Loucy (cell line): ENCODE measurements at regions not wholly inside any gene's neighbourhood (a gene's known extent, or its start where the extent isn't known, plus 50 kb on each side); places are given as distances from the start of the nearest gene placed in this dataset.

Experiments
- EZH2phosphoT487 ChIP-seq: fragments of 200-600 bp; IDR thresholded peaks from 2 replicates; pipeline ENCODE4 v1.6.1; 2018; ENCODE audit warnings: antibody characterized with exemption, mild to moderate bottlenecking, moderate library complexity, borderline replicate concordance
- TF ChIP-seq, protein P1 (sequence below): fragments of 200-600 bp; sonication (generic); conservative IDR thresholded peaks from 2 replicates; pipeline ENCODE4 v1.5.1; 2014; ENCODE audit warnings: mild to moderate bottlenecking, antibody characterized with exemption, low read length

DNA sequence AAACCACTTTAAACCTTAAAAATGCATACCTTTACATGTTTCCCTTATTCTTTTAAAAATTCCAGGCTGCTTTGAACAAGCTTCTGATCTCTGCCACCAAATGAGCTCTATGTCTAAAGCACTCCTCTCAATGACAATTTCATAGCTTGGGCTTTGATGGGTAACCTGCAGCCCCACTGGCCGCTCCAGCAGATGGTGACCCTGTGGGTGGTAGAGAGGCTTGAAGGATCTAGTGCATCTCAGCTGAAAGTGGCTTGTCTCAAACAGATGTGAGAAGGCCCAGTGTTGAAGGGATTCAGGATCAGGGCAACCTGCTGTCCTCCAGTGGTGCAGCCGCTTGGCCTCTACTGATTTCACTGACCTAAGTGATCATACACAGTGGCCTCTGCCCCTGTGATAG is 84.7 kb upstream of the IRF2BP2 start:
- TF ChIP-seq EZH2phosphoT487 = no peak
- TF ChIP-seq, protein P1, sequence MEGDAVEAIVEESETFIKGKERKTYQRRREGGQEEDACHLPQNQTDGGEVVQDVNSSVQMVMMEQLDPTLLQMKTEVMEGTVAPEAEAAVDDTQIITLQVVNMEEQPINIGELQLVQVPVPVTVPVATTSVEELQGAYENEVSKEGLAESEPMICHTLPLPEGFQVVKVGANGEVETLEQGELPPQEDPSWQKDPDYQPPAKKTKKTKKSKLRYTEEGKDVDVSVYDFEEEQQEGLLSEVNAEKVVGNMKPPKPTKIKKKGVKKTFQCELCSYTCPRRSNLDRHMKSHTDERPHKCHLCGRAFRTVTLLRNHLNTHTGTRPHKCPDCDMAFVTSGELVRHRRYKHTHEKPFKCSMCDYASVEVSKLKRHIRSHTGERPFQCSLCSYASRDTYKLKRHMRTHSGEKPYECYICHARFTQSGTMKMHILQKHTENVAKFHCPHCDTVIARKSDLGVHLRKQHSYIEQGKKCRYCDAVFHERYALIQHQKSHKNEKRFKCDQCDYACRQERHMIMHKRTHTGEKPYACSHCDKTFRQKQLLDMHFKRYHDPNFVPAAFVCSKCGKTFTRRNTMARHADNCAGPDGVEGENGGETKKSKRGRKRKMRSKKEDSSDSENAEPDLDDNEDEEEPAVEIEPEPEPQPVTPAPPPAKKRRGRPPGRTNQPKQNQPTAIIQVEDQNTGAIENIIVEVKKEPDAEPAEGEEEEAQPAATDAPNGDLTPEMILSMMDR = no peak
